ENCODE measurements at regions not wholly inside any gene's neighbourhood (a gene's known extent, or its start where the extent isn't known, plus 50 kb on each side); places are given as distances from the start of the nearest gene placed in this dataset.
A peak's percentile ranks its signal among the peaks of the same experiment; 100 is the strongest.

DNA sequence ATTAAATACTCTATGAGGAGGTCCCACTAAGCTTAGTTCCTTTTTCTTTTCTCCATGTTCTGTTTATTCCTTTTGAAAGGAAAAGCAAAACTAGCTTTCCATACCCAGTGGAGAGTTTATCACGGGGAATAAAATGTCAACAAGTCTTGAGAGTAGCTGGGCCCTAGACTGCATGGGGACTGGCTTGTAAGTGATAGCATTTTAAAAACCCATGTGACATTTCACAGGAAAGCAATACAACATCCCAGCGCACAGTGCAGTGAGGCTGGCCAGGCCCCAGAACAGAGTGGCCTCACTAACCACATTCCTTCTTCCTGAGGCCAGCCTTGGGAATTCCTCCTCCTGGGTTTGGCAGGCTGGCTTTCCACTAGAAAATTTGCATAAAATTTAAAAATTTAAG, 149.8 kb downstream of the DLEU7 start:
- no peak overlapping the region for H3K4me3 ChIP-seq (replicated peaks in 1 of 2; ENCODE audit: low read depth in 2 of 2, low read length in 2 of 2)
- TF ChIP-seq, protein P1, sequence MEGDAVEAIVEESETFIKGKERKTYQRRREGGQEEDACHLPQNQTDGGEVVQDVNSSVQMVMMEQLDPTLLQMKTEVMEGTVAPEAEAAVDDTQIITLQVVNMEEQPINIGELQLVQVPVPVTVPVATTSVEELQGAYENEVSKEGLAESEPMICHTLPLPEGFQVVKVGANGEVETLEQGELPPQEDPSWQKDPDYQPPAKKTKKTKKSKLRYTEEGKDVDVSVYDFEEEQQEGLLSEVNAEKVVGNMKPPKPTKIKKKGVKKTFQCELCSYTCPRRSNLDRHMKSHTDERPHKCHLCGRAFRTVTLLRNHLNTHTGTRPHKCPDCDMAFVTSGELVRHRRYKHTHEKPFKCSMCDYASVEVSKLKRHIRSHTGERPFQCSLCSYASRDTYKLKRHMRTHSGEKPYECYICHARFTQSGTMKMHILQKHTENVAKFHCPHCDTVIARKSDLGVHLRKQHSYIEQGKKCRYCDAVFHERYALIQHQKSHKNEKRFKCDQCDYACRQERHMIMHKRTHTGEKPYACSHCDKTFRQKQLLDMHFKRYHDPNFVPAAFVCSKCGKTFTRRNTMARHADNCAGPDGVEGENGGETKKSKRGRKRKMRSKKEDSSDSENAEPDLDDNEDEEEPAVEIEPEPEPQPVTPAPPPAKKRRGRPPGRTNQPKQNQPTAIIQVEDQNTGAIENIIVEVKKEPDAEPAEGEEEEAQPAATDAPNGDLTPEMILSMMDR (IDR thresholded peaks at IDR 0.05; ENCODE audit: low read depth, low read length): no peak
- peak; percentile 49 to 62 for DNase-seq (ENCODE audit: low read depth in 2 of 2)

DNA sequence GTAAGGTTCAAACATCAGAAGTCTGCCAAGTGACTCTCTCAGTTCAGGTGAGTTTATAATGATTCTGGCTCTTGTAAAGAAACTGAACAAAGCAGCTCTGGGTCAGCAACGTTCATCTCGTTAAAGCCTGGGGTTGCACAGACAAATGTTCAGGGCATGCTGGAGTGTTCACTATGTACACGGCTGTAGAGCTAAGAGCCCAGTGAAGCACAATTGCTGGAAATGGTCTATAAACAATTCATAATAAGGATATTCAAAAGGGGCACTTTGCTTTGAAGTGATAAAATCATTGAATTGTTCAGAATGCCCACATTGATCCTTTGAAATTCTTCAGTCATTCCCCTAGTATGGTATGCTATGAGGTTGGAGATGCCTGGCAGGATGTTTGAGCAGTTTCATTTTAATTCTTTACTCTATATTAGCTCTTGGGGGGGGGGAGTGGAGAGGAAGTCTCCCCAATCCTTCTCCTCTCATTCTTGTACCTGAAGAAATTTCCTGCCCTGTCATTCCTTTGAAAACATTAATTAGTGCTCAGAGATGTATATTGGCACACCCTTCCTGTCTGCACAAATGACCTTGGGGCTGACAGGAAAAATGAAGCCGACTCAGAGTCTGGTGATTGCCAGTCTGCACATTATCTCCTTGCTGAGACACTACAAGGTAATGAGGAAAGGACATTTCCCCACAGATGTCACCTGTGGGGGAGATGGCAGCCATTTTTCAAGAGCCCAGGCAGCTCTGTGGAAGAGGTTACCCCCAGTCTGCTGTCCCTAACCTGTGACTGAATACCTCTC, 145.5 kb downstream of the DLEU7 start:
- H3K4me3 ChIP-seq (replicated peaks in 1 of 2; ENCODE audit: low read depth in 2 of 2, low read length in 2 of 2): no peak overlapping the region
- TF ChIP-seq, protein P1 (IDR thresholded peaks at IDR 0.05; ENCODE audit: low read depth, low read length): no peak
- DNase-seq (ENCODE audit: low read depth in 2 of 2): no peak

DNA sequence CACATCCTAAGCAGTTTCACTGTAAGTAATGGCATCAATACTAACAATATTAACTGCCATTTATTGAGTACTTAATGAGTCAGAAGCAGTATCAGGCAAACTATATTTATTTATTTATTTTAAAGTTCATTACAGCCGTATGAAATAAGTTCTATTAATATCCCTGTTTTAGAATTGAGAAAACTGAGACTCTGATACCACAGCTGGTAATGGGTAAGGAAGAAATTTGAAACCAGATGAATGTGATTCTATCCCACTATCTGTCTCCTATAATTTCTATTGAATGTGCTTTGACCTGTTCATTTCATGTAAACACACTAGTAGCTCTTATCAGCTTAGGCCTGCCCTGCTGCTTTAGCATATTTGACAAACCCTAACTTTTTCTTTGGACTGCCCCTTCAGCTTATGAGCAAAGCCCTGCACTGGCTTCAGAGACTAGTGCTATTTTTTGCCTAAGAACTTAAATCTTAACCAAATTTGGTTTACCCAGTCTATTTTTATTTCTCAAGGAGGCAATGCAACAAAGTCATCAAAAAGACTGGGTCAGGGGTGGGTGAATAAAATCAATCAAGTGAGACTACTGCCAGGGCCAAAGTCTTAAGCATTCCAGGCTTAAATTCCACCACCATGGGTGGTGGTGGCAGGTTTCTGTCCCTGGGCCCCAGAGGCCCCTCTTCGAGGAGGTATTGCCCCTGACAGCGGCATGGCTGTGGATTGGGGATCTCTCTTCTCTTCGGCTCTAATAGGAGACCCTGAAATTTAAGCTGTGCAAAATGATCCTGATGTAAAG, 143.4 kb downstream of the DLEU7 start:
- H3K4me3 ChIP-seq (replicated peaks in 1 of 2; ENCODE audit: low read depth in 2 of 2, low read length in 2 of 2): no peak overlapping the region
- TF ChIP-seq, protein P1 (IDR thresholded peaks at IDR 0.05; ENCODE audit: low read depth, low read length): no peak
- DNase-seq (ENCODE audit: low read depth in 2 of 2): no peak

DNA sequence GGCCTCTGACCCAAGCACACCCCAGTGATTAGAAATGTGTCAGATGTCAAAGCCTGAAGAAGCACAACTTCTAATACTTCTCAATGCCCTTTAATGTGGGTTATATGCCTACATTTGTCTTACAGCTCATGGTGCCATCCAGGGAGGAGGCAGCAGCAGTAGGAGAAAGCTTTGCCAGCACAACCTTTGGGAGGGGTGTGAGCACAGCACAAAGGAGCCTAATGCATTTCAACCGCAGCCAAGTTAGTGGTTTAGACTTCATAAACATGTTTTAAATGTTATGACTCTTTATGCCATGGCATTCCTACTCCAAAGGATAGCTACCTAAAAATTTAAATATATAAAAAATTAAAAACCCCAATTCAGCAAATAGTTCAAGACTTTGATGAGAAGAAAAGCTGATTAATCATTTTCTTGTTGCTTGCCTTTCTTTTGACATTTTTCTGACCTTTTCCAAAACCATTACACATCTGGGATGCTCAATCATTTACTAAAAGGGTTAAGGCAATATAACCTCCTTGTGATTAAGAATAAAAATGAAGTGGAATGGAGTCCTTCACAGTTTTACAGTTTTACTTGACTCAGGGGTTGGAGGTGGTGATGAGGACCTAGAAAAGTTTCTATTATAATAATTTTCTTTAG, 142.7 kb downstream of the DLEU7 start:
- no peak for DNase-seq (ENCODE audit: low read depth in 2 of 2)
- TF ChIP-seq, protein P1 (IDR thresholded peaks at IDR 0.05; ENCODE audit: low read depth, low read length): no peak

DNA sequence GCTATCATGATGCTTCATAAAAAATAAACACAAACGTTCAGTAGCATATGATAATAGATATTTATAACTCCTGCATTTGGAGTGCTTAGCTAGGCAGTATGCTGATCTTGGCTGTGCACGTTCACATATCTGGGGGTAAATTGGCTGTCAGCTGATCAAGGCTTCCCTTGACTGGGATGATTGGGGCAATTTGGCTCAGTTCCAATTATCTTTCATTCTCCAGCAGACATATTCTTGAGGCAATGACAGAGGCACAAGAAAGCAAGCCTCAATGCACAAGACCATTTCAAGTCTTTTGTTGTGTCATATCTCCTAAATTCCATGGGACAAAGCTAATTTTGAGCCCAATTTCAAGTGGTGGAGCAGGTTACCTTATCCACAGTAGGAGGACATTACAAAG, 142.0 kb downstream of the DLEU7 start:
- no peak overlapping the region for H3K4me3 ChIP-seq (replicated peaks in 1 of 2; ENCODE audit: low read depth in 2 of 2, low read length in 2 of 2)
- TF ChIP-seq, protein P1 (IDR thresholded peaks at IDR 0.05; ENCODE audit: low read depth, low read length): no peak
- DNase-seq (ENCODE audit: low read depth in 2 of 2): no peak

More for the DNA sequence above, 142.7 kb downstream of the DLEU7 start:
- no peak overlapping the region for H3K4me3 ChIP-seq (replicated peaks in 1 of 2; ENCODE audit: low read depth in 2 of 2, low read length in 2 of 2)

DNA sequence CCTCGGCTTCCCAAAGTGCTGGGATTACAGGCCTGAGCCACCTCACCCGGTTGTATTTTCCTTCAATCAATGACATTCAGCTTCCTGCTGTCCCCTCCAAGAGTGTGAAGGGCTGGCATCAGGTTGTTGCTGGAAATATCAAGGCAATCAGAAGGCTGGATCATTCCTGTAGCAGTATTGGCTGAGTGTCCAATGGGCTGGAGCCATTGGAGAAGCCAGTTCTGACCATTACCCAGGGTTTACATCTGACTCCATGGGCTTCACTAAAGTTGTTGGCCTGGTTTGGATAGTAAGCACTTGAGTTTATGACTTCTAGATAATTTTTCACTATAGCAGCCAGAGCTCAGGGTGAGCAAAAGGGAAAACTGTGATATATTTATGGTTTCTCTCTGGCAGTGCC, 137.0 kb downstream of the DLEU7 start:
- DNase-seq (ENCODE audit: low read depth in 2 of 2): no peak
- no peak overlapping the region for H3K4me3 ChIP-seq (replicated peaks in 1 of 2; ENCODE audit: low read depth in 2 of 2, low read length in 2 of 2)
- TF ChIP-seq, protein P1 (IDR thresholded peaks at IDR 0.05; ENCODE audit: low read depth, low read length): no peak
